Epithelial cell of esophagus (primary cell): ENCODE measurements at regions not wholly inside any gene's neighbourhood (a gene's known extent, or its start where the extent isn't known, plus 50 kb on each side); places are given as distances from the start of the nearest gene placed in this dataset.

ENCODE experiments used
- DNase-seq: peaks from one replicate; pipeline ENCODE4 v3.0.0; 2010; ENCODE audit warnings: low read depth
- H3K4me3 ChIP-seq: 2 replicates; pipeline ENCODE4 v1.5.1; 2011; ENCODE audit warnings: mild to moderate bottlenecking, low read length, control low read depth
- CTCF ChIP-seq: IDR thresholded peaks from 2 replicates; pipeline ENCODE4 v1.5.1; 2011; ENCODE audit warnings: low read depth, mild to moderate bottlenecking, low read length, control low read depth, inconsistent platforms; ENCODE audit not compliant: insufficient read depth; ENCODE audit errors: missing control alignments

DNA sequence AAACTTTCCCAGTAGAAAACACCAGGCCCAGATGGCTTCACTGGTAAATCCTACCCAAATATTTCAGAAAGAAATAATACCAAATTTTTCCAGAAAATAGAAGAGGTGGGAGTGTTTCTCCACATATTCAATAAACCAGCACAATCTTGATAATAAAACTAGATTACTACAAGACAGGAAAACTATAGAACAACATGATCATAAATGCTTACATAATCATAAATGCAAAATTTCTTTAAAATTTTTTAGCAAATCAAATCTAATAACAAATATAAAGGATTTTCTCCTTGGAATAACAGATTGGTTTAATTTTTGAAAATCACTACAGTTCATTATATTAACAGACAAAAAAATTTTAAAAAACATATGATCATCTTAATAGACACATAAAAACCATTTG lies 294.5 kb downstream of the BCL11B start:
- DNase-seq, result no peak
- TF ChIP-seq CTCF, result no peak
- no peak overlapping the region for H3K4me3 ChIP-seq

DNA sequence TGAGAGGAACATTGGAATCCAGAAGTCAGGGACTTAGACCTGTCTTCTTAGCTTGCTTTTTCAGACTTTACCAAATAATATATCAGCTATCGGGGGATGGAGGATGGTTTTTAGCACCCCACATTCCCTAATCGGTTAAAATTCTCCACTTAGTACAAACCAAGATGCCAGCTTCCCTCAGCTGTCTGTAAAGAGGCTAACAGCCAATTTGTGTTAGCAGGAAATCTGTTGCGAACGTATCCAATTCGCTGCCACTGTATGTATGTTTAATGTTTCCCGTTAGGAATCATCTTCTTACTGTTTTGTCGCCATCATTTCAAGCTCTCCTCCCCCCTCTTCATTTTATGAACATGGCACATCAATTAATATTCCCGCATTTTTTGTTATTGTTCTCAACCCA lies 289.0 kb downstream of the BCL11B start:
- TF ChIP-seq CTCF, result no peak
- DNase-seq, result no peak

GRCh38 chr14:98984027-98984718 lies 287.8 kb downstream of the BCL11B start:
- no peak overlapping the region for H3K4me3 ChIP-seq
- TF ChIP-seq CTCF, result no peak
- no peak for DNase-seq

More for the DNA sequence above, 289.0 kb downstream of the BCL11B start:
- H3K4me3 ChIP-seq, result no peak overlapping the region

DNA sequence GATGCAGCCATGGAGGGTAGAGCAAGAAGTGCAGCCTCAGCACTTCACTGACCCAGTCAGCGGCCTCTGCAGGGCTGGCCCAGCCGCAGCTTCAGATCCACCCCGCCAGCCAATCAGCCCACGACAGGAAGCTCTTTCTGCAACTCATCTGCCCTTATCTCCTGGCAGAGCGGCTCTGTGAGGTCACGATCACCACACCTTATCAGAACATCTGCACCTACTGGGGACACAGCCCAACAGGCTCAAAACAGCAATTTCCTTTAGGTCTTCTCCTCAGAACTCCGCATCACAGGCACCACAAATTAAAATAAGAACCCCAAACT lies 287.3 kb downstream of the BCL11B start:
- TF ChIP-seq CTCF, result no peak
- no peak for DNase-seq
- no peak overlapping the region for H3K4me3 ChIP-seq

- H3K4me3 ChIP-seq, result no peak overlapping the region
- no peak for DNase-seq
- TF ChIP-seq CTCF, result no peak
Observed at GRCh38 chr14:98993818-98994217, 278.2 kb downstream of the BCL11B start.

- H3K4me3 ChIP-seq, result no peak overlapping the region
- DNase-seq, result no peak
- no peak for TF ChIP-seq CTCF
Observed at GRCh38 chr14:98994561-98994960, 277.4 kb downstream of the BCL11B start.

GRCh38 chr14:98997526-98998205 lies 274.3 kb downstream of the BCL11B start:
- TF ChIP-seq CTCF, result no peak
- no peak for DNase-seq
- H3K4me3 ChIP-seq, result no peak overlapping the region
